ENCODE measurements at regions not wholly inside any gene's neighbourhood (a gene's known extent, or its start where the extent isn't known, plus 50 kb on each side); places are given as distances from the start of the nearest gene placed in this dataset.

- no peak for TF ChIP-seq CTCF (IDR thresholded peaks at IDR 0.05)
- no peak for TF ChIP-seq POLR2A (IDR thresholded peaks at IDR 0.05)
These were observed 93.2 kb upstream of the GAS1 start for GRCh38 chr9:87040410-87041009.
